ENCODE measurements at regions not wholly inside any gene's neighbourhood (a gene's known extent, or its start where the extent isn't known, plus 50 kb on each side); places are given as distances from the start of the nearest gene placed in this dataset.

DNA sequence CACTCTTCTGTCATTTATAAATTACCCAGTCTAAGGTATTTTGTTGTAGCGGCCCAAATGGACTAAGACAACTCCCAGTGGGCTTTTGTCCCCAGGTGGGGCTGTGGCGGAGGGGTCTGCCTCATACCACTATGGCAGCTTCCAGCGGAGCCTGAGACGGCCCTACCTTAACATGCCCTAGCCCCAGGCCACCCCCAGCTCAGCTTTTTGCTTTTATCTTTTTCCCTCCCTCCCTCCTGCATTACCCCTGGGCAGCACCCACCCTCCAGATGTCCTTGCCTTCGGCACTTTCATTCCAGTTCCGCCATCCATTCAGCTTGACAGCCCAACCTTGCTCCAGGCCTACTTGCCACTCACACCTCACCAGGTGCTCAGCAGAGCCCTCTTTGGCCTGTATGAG is 307.3 kb downstream of the PTPRU start:
- no peak overlapping the region for H3K4me3 Mint-ChIP-seq (ENCODE audit: unreplicated experiment)
- no peaks in the 10 kb centered on the region for H3K36me3 Mint-ChIP-seq (ENCODE audit: low read depth, unreplicated experiment)
- no peak overlapping the region for H3K27ac Mint-ChIP-seq (ENCODE audit: unreplicated experiment)
- peaks cover 6% of the 10 kb centered on the region for H3K27me3 Mint-ChIP-seq (ENCODE audit: unreplicated experiment)
- no peak for TF ChIP-seq CTCF (IDR thresholded peaks at IDR 0.05; ENCODE audit: unreplicated experiment)
- DNase-seq (ENCODE audit: low spot score) = no peak
- no peaks in the 10 kb centered on the region for H3K4me1 Mint-ChIP-seq (ENCODE audit: unreplicated experiment)
- no peaks in the 10 kb centered on the region for H3K9me3 Mint-ChIP-seq (ENCODE audit: unreplicated experiment)

DNA sequence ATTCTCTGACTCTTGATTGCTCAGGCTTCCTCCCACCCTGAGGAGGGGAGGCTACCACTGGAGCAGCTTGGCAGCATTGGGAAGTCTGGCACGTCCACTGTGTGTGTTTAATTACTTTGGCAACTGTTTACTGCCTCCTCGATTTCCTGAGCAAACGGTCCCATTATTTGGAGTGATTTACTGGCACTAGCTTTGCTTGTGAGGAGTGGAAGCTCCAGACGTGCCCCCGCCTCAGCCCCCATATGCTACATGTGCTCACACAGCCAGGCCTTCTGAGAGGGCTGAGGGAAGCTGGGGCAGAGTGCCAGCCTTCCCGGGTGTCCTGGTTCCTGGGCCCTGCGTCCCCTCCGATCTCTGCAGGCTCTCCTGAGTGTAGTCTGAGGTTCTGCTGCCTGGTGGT is 306.2 kb downstream of the PTPRU start:
- Mint-ChIP-seq H3K27ac (ENCODE audit: unreplicated experiment) (no peak overlapping the region), H3K9me3 (ENCODE audit: unreplicated experiment) (no peaks in the 10 kb centered on the region), H3K4me3 (ENCODE audit: unreplicated experiment) (no peak overlapping the region), H3K27me3 (ENCODE audit: unreplicated experiment) (peaks cover 3% of the 10 kb centered on the region), H3K4me1 (ENCODE audit: unreplicated experiment) (no peaks in the 10 kb centered on the region), H3K36me3 (ENCODE audit: low read depth, unreplicated experiment) (no peaks in the 10 kb centered on the region)
- no peak for DNase-seq (ENCODE audit: low spot score)
- TF ChIP-seq CTCF (IDR thresholded peaks at IDR 0.05; ENCODE audit: unreplicated experiment) = no peak

DNA sequence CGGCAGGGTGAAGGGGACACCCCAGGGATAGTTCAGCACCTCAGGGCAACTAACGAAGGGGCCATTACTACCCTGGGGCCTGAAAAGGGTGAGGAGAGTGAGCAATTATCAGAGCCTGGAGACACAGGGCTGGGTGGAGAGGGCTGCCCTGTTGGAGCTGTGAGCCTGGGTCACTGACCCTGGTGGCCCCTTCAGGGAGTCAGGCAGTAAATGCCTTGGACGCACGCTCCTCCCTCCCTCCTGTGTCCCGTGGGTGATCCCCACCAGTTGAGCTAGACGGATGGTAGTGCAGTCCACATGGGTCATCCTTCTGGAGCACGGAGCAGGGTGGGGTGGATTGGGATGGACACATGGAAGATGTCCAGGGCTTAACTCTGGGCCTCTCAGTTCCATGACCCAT is 305.3 kb downstream of the PTPRU start:
- H3K27ac Mint-ChIP-seq (ENCODE audit: unreplicated experiment) = no peak overlapping the region
- no peak for TF ChIP-seq CTCF (IDR thresholded peaks at IDR 0.05; ENCODE audit: unreplicated experiment)
- H3K4me3 Mint-ChIP-seq (ENCODE audit: unreplicated experiment) = no peak overlapping the region
- no peaks in the 10 kb centered on the region for H3K4me1 Mint-ChIP-seq (ENCODE audit: unreplicated experiment)
- H3K9me3 Mint-ChIP-seq (ENCODE audit: unreplicated experiment) = no peaks in the 10 kb centered on the region
- DNase-seq (ENCODE audit: low spot score) = no peak
- H3K27me3 Mint-ChIP-seq (ENCODE audit: unreplicated experiment) = peaks cover 3% of the 10 kb centered on the region
- H3K36me3 Mint-ChIP-seq (ENCODE audit: low read depth, unreplicated experiment) = no peaks in the 10 kb centered on the region

- no peak for DNase-seq (ENCODE audit: low spot score)
- H3K4me1 Mint-ChIP-seq (ENCODE audit: unreplicated experiment) = no peaks in the 10 kb centered on the region
- no peak for TF ChIP-seq CTCF (IDR thresholded peaks at IDR 0.05; ENCODE audit: unreplicated experiment)
- no peak overlapping the region for H3K27ac Mint-ChIP-seq (ENCODE audit: unreplicated experiment)
- H3K4me3 Mint-ChIP-seq (ENCODE audit: unreplicated experiment) = no peak overlapping the region
- no peaks in the 10 kb centered on the region for H3K9me3 Mint-ChIP-seq (ENCODE audit: unreplicated experiment)
- H3K27me3 Mint-ChIP-seq (ENCODE audit: unreplicated experiment) = no peaks in the 10 kb centered on the region
- no peaks in the 10 kb centered on the region for H3K36me3 Mint-ChIP-seq (ENCODE audit: low read depth, unreplicated experiment)
Observed at GRCh38 chr1:29540801-29541357, 304.6 kb downstream of the PTPRU start.

DNA sequence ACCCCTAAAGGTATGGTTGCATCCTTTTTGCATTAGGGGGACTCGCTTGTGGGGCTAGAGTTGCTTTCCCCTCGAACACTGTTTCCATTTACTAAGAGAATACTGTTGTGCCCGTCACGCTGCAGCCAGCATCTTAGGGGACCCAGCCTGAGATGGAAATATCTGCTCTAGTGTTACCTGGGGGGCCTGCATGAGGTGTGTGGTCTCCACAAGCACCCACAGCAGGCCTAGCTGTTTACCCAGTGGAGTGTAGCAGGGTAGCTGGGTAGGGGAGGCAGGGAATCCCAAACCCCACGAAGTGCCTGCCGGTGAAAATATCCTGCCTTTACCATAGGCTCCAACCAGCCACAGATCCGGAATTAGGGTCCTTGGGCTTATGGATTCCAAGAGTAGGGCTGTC is 303.6 kb downstream of the PTPRU start:
- DNase-seq (ENCODE audit: low spot score) = no peak
- H3K36me3 Mint-ChIP-seq (ENCODE audit: low read depth, unreplicated experiment) = no peaks in the 10 kb centered on the region
- H3K4me1 Mint-ChIP-seq (ENCODE audit: unreplicated experiment) = no peaks in the 10 kb centered on the region
- no peaks in the 10 kb centered on the region for H3K9me3 Mint-ChIP-seq (ENCODE audit: unreplicated experiment)
- TF ChIP-seq CTCF (IDR thresholded peaks at IDR 0.05; ENCODE audit: unreplicated experiment) = no peak
- H3K4me3 Mint-ChIP-seq (ENCODE audit: unreplicated experiment) = no peak overlapping the region
- H3K27ac Mint-ChIP-seq (ENCODE audit: unreplicated experiment) = no peak overlapping the region
- H3K27me3 Mint-ChIP-seq (ENCODE audit: unreplicated experiment) = no peaks in the 10 kb centered on the region

All from endothelial cell (in vitro differentiated cells).